Endometrium (tissue), 2 donors: ENCODE measurements at regions not wholly inside any gene's neighbourhood (a gene's known extent, or its start where the extent isn't known, plus 50 kb on each side); places are given as distances from the start of the nearest gene placed in this dataset.
"Not testable (repeated sequence)": the region's sequence is repeated elsewhere in the genome, so short reads cannot be mapped to it uniquely, and the experiment has no call there.

Experiments
- FAIRE-seq: peaks from 2 replicates; lab custom pipeline; 2012; peaks lifted over from hg19 to GRCh38; lab: Jason Lieb, UNC
- donor health status: control.
- donor health status: control.

GRCh38 chr13:90461398-90461797 is 886.1 kb upstream of the MIR17HG start:
- no peak for FAIRE-seq

- FAIRE-seq = no peak
Observed at GRCh38 chr13:90477216-90477615, 870.3 kb upstream of the MIR17HG start.

GRCh38 chr13:90483906-90484305 is 863.6 kb upstream of the MIR17HG start:
- FAIRE-seq = no peak

GRCh38 chr13:90485436-90485835 is 862.1 kb upstream of the MIR17HG start:
- peak; percentile 83 for FAIRE-seq

- FAIRE-seq = no peak
Observed at GRCh38 chr13:90492872-90493271, 854.6 kb upstream of the MIR17HG start.

- FAIRE-seq = no peak
Observed at GRCh38 chr13:90493667-90494066, 853.8 kb upstream of the MIR17HG start.

- not testable (repeated sequence) for FAIRE-seq
Observed at GRCh38 chr13:90494849-90495248, 852.6 kb upstream of the MIR17HG start.

GRCh38 chr13:90498096-90498495 is 849.4 kb upstream of the MIR17HG start:
- no peak for FAIRE-seq

DNA sequence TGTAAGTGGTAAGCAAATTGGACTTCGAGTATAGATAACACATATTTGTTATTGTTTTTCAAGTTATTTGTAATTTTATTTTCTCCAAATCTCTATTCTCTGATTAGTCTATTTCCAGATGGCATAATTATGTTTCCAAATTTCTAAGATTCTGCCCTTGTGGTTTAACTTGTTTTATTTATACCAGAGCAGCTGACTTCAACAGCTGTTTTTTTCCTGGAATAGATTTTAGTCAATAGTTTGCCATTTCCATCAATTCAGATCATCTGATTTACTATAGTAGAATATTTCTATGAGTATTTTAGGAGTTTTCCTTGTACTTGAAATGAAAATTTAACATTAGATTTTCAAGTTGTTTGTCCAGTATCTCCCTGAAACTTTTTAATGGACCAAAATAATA is 848.7 kb upstream of the MIR17HG start:
- FAIRE-seq = no peak

GRCh38 chr13:90500569-90500968 is 846.9 kb upstream of the MIR17HG start:
- FAIRE-seq = no peak

GRCh38 chr13:90502153-90502552 is 845.3 kb upstream of the MIR17HG start:
- FAIRE-seq = no peak

DNA sequence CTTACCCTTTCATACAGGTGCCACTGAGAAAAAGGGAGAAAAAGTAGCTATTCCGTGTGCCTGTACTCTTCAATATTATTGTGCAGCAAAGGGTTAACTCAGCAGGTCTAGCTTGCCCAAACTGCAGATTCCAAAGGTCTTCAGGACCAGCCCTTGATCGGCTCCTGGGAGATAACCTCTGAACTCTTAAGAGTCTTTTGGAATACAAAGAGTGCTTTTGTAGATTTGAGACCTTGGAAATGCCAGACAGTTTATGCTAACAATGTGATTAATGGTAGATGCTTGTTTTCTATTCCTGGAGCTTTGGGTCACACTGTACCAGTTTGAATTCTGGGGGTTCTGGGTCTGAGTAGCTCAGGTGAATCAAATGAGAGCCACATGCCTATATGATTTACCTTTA is 844.7 kb upstream of the MIR17HG start:
- FAIRE-seq = no peak

GRCh38 chr13:90510319-90510718 is 837.2 kb upstream of the MIR17HG start:
- no peak for FAIRE-seq

GRCh38 chr13:90511903-90512302 is 835.6 kb upstream of the MIR17HG start:
- FAIRE-seq = no peak

DNA sequence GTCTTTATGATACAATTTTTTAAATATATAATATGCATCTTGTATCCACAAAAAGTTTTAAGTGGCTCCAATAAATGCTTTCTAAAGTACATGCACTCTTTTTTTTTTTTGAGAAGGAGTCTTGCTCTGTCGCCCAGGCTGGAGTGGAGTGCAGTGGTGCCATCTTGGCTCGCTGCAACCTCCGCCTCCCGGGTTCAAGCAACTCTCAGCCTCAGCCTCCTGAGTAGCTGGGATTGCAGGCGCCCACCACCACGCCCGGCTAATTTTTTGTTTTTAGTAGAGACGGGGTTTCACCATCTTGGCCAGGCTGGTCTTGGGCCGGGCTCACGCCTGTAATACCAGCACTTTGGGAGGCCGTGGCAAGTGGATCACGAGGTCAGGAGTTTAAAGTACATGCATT is 832.8 kb upstream of the MIR17HG start:
- FAIRE-seq = not testable (repeated sequence)

DNA sequence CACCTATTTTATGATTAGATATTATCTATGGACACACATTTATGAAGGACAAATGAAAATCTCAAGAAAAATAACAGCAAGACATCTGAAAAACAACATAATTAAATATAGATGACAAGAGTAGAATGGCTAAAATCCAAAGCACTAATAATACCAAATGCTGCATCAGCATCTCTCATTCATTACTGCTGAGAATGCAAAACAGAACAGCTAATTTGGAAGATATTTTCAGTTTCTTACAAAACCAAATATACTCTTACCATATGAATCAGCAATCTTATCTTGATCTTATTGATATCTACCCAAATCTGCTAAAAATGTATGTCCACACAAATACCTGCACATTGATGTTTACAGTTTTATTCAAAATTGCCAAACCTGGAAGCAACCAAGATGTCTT is 829.1 kb upstream of the MIR17HG start:
- FAIRE-seq = no peak

DNA sequence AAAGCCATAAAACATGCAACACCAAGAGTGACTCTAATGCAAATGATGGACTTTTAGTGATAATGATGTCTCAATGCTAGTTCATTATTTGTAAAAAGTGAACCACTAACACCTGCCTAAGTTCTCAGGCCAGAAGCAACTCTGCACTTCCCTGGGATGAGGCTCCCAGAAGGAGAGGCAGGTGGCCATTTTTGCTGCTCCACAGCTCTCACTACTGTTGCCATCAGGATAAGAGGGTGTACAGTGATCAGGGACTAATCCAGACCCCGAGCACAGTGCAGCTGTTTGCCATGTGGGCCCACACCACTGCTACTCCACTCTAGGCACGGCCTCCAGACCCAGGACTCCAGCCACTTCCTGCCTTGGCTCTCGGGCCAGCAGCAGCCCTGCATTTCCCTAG is 828.3 kb upstream of the MIR17HG start:
- no peak for FAIRE-seq

DNA sequence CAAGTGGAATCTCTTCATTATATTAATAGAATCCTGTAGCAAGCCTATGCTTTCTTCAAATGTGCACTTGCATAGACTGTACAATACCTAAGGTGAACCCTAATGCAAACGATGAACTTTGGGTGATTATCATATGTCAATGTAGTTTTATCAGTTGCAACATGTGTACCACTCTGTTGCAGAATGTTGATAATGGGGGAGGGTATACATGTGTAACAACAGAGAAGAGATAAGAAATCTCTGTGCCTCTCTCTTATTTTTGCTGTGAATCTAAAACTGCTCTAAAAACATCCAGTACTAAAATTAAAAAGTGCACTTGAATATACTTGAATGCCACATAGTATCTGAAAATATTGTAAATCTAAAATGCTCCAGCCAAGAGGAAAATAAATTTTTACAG is 820.8 kb upstream of the MIR17HG start:
- no peak for FAIRE-seq

- FAIRE-seq = no peak
Observed at GRCh38 chr13:90531744-90532143, 815.7 kb upstream of the MIR17HG start.

DNA sequence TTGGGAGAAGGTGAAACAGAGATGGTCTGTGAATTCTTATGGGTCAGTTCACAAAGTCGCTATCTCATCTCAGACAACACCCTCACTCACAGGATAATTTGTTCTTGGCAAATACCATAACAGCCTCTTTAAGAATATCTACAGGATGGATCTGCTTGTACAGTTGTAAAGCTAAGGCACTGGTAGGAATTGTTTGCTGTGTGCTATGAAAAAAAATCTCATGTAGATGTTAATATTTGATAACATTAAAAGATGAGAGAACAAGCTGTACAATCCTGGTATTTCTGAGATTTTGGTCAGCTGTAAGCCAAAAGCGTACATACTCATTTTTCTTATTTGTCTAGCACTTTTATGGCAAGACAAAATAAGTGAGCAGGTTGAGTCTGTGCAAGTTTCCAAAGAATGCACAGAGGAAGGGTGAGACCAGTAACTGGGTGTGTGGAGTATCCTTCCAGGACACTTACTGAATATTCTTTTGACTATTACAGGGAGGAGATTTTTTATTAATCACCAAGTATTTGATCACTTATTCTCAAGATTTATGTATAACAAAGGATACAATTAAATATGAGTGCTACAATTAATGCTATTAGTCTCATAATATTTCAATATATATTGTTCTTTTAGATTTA is 814.5 kb upstream of the MIR17HG start:
- no peak for FAIRE-seq

GRCh38 chr13:90533866-90534265 is 813.6 kb upstream of the MIR17HG start:
- no peak for FAIRE-seq

DNA sequence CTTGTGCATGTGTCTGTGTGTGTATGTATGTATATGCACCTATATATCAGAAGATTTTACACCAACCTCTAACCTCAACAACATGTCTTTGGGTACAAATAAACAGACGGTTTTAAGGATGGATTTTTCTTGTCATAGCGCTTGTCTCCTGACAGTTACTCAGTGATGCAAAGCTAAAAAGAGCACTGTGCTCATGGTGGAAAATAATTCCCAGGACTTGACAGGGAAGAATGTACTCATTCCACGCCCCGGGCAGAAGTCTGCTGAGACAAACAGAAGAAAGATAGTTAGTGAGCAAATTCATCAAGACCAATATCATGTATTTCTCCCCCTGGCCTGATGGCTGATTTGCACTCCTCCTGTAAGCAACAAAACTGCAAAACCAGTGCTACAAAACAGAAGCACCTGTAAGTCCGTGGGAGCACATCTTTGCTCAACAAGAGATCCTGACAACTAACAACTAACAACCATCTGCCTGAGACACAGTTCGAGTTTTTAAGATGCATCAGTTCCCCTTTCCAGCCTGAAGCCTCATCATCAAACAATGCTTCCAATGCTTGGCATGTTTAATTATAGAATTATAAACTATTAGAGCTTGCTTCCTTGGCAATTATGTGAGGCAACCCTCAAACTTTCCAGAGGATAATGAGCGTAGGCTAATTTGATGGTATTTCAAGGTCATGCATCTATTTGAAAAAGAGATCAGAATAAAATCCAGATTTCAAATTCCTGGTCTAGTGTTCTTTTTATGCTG is 812.7 kb upstream of the MIR17HG start:
- FAIRE-seq = no peak

- FAIRE-seq = no peak
Observed at GRCh38 chr13:90535421-90535820, 812.1 kb upstream of the MIR17HG start.

DNA sequence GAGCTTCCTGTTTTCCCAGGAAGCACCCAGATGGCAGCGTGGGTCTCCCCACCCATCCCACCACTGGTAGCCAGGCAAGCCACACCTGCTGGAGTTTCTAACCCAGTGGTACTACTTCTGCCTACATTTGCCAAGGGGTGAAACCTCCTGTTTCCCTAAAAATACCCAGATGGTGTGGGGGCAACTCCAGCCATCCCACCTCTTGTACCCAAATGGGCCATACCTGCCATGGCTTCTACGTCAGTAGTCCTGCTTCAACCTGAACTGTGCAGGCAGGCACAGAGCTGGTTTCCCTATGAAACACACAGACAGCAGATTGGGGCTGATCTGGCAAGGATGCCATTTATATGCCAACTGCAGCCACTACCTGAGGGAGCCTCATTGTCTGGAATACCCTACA is 809.4 kb upstream of the MIR17HG start:
- FAIRE-seq = no peak
